HCT116 (cell line): ENCODE measurements at regions not wholly inside any gene's neighbourhood (a gene's known extent, or its start where the extent isn't known, plus 50 kb on each side); places are given as distances from the start of the nearest gene placed in this dataset.

Experiments used
- ATAC-seq: fragments of 200-7000 bp; cut with Tn5 transposase; 2 replicates; pipeline ENCODE4 v1.9.1; 2020; ENCODE audit warnings: mild to moderate bottlenecking, moderate library complexity
- BruUV-seq: library from RNA; stranded (reverse); fragments of 400-500 nt; replicated peaks from 2 replicates; lab custom pipeline; 2021; lab: Mats Ljungman, UMichigan
- CTCF ChIA-PET: fragments of 300-600 bp; sonication (Branson Sonifier 250); formaldehyde crosslinking; loops from one replicate; lab custom pipeline; 2021; ENCODE audit warnings: antibody characterized with exemption; lab: Charles Lee
- POLR2A ChIA-PET: fragments of 300-600, 350-600 bp; sonication (Branson Sonifier 250); formaldehyde crosslinking; loops from one replicate; lab custom pipeline; 2021; ENCODE audit warnings: antibody characterized with exemption; lab: Charles Lee
- RAD21 ChIA-PET, 2 experiments: fragments of 300-600 bp; sonication (Branson Sonifier 250); formaldehyde crosslinking; loops; one replicate each; lab custom pipeline; 2023; ENCODE audit warnings: low total read pairs in 2 of 2; ENCODE audit not compliant: uncharacterized antibody in 2 of 2, unreplicated experiment in 2 of 2, low non-redundant PET in 1 of 2; lab: Charles Lee
- DNase-seq: peaks from one replicate; pipeline ENCODE4 v3.0.0-alpha.2; 2010; ENCODE audit warnings: low read depth, low spot score
- H2AFZ ChIP-seq: fragments of 200-600 bp; shearing (Covaris generic), sonication (generic); 2 replicates; pipeline ENCODE4 v1.6.1; 2017; ENCODE audit warnings: low read depth, mixed run types, mixed read lengths, antibody characterized with exemption, low read length; ENCODE audit not compliant: poor library complexity, severe bottlenecking
- H3K27ac ChIP-seq: 2 replicates; pipeline ENCODE4 v1.5.1; 2012; ENCODE audit warnings: low read depth, low read length
- H3K27me3 ChIP-seq: fragments of 200-600 bp; sonication (generic); 2 replicates; pipeline ENCODE4 v1.6.1; 2016; ENCODE audit warnings: mixed run types, low read length, mixed read lengths; ENCODE audit not compliant: insufficient read depth
- H3K36me3 ChIP-seq, 2 experiments: fragments of 200-500 bp in 1 of 2; fragments of 200-600 bp in 1 of 2; sonication (Bioruptor generic) in 1 of 2; sonication (generic) in 1 of 2; 2 replicates each; pipeline versions ENCODE4 v1.5.1 to v1.6.1; 2014 to 2016; ENCODE audit warnings: low read length in 2 of 2, inconsistent platforms in 1 of 2, mixed read lengths in 1 of 2, mixed run types in 1 of 2; ENCODE audit not compliant: insufficient read depth in 2 of 2, control insufficient read depth in 1 of 2
- H3K4me1 ChIP-seq, 2 experiments: fragments of 200-600 bp in 1 of 2; sonication (generic) in 1 of 2; 2 replicates each; pipeline versions ENCODE4 v1.5.1 to v1.6.1; 2012 to 2017; ENCODE audit warnings: low read length in 2 of 2, inconsistent platforms in 1 of 2, mild to moderate bottlenecking in 1 of 2, mixed read lengths in 1 of 2, mixed run types in 1 of 2, moderate library complexity in 1 of 2; ENCODE audit not compliant: insufficient read depth in 2 of 2, control insufficient read depth in 1 of 2
- H3K4me2 ChIP-seq: fragments of 200-600 bp; sonication (generic); 2 replicates; pipeline ENCODE4 v1.6.1; 2017; ENCODE audit warnings: mixed run types, low read length, mixed read lengths
- H3K4me3 ChIP-seq, 2 experiments: fragments of 200-600 bp in 1 of 2; sonication (generic) in 1 of 2; replicated peaks in 1 of 2; 2 replicates each; pipeline ENCODE4 v1.5.1; 2011 to 2016; ENCODE audit warnings: low read length in 2 of 2, control low read depth in 1 of 2, low read depth in 1 of 2, mild to moderate bottlenecking in 1 of 2, mixed read lengths in 1 of 2, mixed run types in 1 of 2
- H3K79me2 ChIP-seq: fragments of 200-600 bp; sonication (generic); 2 replicates; pipeline ENCODE4 v1.6.1; 2017; ENCODE audit warnings: mild to moderate bottlenecking, mixed run types, low read length, moderate library complexity, mixed read lengths; ENCODE audit not compliant: insufficient read depth
- H3K9ac ChIP-seq: fragments of 200-600 bp; sonication (generic); 2 replicates; pipeline ENCODE4 v1.6.1; 2016; ENCODE audit warnings: low read length, mixed read lengths
- H3K9me2 ChIP-seq: fragments of 200-600 bp; sonication (generic), shearing (Covaris generic); 2 replicates; pipeline ENCODE4 v1.6.1; 2017; ENCODE audit warnings: mixed run types, mild to moderate bottlenecking, moderate library complexity; ENCODE audit not compliant: insufficient read depth
- H3K9me3 ChIP-seq, 2 experiments: fragments of 200-500 bp in 1 of 2; fragments of 200-600 bp in 1 of 2; sonication (Bioruptor generic) in 1 of 2; sonication (generic) in 1 of 2; 2 replicates each; pipeline ENCODE4 v1.6.1; 2014 to 2017; ENCODE audit warnings: low read length in 2 of 2, mixed read lengths in 2 of 2, inconsistent platforms in 1 of 2, low read depth in 1 of 2, mild to moderate bottlenecking in 1 of 2, mixed run types in 1 of 2, moderate library complexity in 1 of 2; ENCODE audit not compliant: control insufficient read depth in 1 of 2, insufficient read depth in 1 of 2
- H4K20me1 ChIP-seq: fragments of 200-600 bp; sonication (generic), shearing (Covaris generic); 2 replicates; pipeline ENCODE4 v1.6.1; 2017; ENCODE audit warnings: mixed run types, mild to moderate bottlenecking, moderate library complexity; ENCODE audit not compliant: insufficient read depth
- JUND ChIP-seq: IDR thresholded peaks from 2 replicates; pipeline ENCODE4 v1.6.1; 2012
- RAD21 ChIP-seq: IDR thresholded peaks from 2 replicates; pipeline ENCODE4 v1.6.1; 2012; ENCODE audit warnings: low read depth, mild to moderate bottlenecking
- SP1 ChIP-seq: IDR thresholded peaks from 2 replicates; pipeline ENCODE4 v1.6.1; 2012; ENCODE audit warnings: low read depth
- intact Hi-C: fragments of 100-400 bp; cut with micrococcal nuclease; formaldehyde crosslinking; loops from 2 replicates; pipeline ENCODE4 v1.10.0; 2022
- TF ChIP-seq, protein P1 (sequence below): IDR thresholded peaks from 2 replicates; pipeline ENCODE4 v1.6.1; 2012; ENCODE audit warnings: low read depth
- TF ChIP-seq, protein P2 (sequence below), 3 experiments: fragments of 200-600 bp in 1 of 3; sonication (generic) in 1 of 3; IDR thresholded peaks in 2 of 3; conservative IDR thresholded peaks in 1 of 3; 2 replicates each; pipeline ENCODE4 v1.5.1; 2012 to 2017; ENCODE audit warnings: low read depth in 2 of 3, low read length in 2 of 3, antibody characterized with exemption in 1 of 3, borderline replicate concordance in 1 of 3, control low read depth in 1 of 3, mild to moderate bottlenecking in 1 of 3, mixed read lengths in 1 of 3, mixed run types in 1 of 3, moderate library complexity in 1 of 3; ENCODE audit not compliant: insufficient read depth in 1 of 3

DNA sequence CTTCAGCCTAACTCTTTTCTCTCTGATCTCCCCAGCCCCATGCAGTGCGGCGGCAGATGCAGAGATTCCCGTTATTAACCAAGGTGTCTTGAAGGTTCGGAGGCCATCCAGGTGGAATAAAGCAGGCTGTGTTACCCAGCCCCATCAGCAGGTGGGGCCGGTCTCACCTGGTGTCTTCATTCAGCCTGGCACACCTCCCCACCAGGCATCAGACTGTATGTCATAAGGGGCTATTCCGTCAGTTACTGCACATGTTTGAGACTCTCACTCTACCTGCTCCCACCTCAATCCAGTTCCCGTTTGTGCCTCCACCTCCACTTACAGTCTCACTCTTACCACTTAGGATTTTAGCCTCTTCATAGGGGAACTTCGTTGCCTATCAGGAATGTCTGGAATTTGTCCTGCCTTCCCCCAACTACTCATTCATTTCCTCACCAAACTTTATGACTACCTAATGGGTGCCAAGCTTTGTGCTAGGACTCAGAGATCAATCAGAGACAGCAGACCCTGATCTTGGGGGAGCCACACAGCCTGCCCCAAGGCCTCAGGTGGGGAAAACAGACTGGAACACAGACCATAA lies 170.2 kb downstream of the PLPP3 start:
- Histone ChIP-seq H3K4me1 (peaks cover 0 to 9% of the 10 kb centered on the region in 2 experiments; a peak in 2 of 4 replicates), H4K20me1 (no peaks in the 10 kb centered on the region), H3K36me3 (no peaks in the 10 kb centered on the region), H3K79me2 (no peaks in the 10 kb centered on the region), H3K9me2 (no peaks in the 10 kb centered on the region), H3K4me3 (no peak overlapping the region), H3K4me2 (peak overlapping the region; percentile 49), H2AFZ (peak overlapping the region; percentile 14), H3K27ac (no peak overlapping the region), H3K27me3 (no peaks in the 10 kb centered on the region), H3K9me3 (no peaks in the 10 kb centered on the region), H3K9ac (no peak overlapping the region)
- intact Hi-C loops = loop anchor here (1.0 to 10.0 kb wide), 3 partner anchors 170 to 1124 kb away; partner anchors contain the start of gene PLPP3
- ATAC-seq (peak; percentile 96), DNase-seq (peak; percentile 47)
- no TSS peak for BruUV-seq
- ChIA-PET POLR2A (interaction anchor here (0.8 to 1.0 kb wide), 2 partner anchors 168 to 170 kb away, joined by 3 read pairs; partner anchors contain the start of gene PLPP3), CTCF (interaction anchor here (0.9 to 3.1 kb wide), 3 partner anchors 135 to 175 kb away, joined by 4 to 28 read pairs (median 9); partner anchors contain the start of gene PLPP3), RAD21 (interaction anchor here in 1 of 2 experiments (0.8 kb wide), 1 partner anchor 169 kb away, joined by 5 read pairs; no protein-coding TSS in a partner anchor)
- TF ChIP-seq, protein P1, sequence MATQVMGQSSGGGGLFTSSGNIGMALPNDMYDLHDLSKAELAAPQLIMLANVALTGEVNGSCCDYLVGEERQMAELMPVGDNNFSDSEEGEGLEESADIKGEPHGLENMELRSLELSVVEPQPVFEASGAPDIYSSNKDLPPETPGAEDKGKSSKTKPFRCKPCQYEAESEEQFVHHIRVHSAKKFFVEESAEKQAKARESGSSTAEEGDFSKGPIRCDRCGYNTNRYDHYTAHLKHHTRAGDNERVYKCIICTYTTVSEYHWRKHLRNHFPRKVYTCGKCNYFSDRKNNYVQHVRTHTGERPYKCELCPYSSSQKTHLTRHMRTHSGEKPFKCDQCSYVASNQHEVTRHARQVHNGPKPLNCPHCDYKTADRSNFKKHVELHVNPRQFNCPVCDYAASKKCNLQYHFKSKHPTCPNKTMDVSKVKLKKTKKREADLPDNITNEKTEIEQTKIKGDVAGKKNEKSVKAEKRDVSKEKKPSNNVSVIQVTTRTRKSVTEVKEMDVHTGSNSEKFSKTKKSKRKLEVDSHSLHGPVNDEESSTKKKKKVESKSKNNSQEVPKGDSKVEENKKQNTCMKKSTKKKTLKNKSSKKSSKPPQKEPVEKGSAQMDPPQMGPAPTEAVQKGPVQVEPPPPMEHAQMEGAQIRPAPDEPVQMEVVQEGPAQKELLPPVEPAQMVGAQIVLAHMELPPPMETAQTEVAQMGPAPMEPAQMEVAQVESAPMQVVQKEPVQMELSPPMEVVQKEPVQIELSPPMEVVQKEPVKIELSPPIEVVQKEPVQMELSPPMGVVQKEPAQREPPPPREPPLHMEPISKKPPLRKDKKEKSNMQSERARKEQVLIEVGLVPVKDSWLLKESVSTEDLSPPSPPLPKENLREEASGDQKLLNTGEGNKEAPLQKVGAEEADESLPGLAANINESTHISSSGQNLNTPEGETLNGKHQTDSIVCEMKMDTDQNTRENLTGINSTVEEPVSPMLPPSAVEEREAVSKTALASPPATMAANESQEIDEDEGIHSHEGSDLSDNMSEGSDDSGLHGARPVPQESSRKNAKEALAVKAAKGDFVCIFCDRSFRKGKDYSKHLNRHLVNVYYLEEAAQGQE = no peak
- TF ChIP-seq SP1 (no peak), RAD21 (peak; percentile 78), JUND (no peak)
- TF ChIP-seq, protein P2, sequence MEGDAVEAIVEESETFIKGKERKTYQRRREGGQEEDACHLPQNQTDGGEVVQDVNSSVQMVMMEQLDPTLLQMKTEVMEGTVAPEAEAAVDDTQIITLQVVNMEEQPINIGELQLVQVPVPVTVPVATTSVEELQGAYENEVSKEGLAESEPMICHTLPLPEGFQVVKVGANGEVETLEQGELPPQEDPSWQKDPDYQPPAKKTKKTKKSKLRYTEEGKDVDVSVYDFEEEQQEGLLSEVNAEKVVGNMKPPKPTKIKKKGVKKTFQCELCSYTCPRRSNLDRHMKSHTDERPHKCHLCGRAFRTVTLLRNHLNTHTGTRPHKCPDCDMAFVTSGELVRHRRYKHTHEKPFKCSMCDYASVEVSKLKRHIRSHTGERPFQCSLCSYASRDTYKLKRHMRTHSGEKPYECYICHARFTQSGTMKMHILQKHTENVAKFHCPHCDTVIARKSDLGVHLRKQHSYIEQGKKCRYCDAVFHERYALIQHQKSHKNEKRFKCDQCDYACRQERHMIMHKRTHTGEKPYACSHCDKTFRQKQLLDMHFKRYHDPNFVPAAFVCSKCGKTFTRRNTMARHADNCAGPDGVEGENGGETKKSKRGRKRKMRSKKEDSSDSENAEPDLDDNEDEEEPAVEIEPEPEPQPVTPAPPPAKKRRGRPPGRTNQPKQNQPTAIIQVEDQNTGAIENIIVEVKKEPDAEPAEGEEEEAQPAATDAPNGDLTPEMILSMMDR (IDR thresholded peaks at IDR 0.05 in 2 of 3, conservative IDR thresholded peaks at IDR 0.05 in 1 of 3; ENCODE audit: borderline replicate concordance in 1 of 3, insufficient read depth in 1 of 3, low read depth in 2 of 3, low read length in 2 of 3) = peak; percentile 71 to 79 (median 74)
